GM19452 (cell line): ENCODE measurements at regions not wholly inside any gene's neighbourhood (a gene's known extent, or its start where the extent isn't known, plus 50 kb on each side); places are given as distances from the start of the nearest gene placed in this dataset.

Experiments
- ATAC-seq: cut with Tn5 transposase; IDR thresholded peaks from one replicate; pipeline ENCODE4 v1.9.1; 2021; ENCODE audit not compliant: unreplicated experiment

- no peak for ATAC-seq
Measured at GRCh38 chr4:58935332-58935731, 1825.1 kb upstream of the IGFBP7 start.

- ATAC-seq, result no peak
Measured at GRCh38 chr4:58936436-58936835, 1826.3 kb upstream of the IGFBP7 start.

GRCh38 chr4:58940167-58940566, 1830.0 kb upstream of the IGFBP7 start:
- no peak for ATAC-seq

GRCh38 chr4:58941286-58941685, 1831.1 kb upstream of the IGFBP7 start:
- no peak for ATAC-seq

GRCh38 chr4:58953575-58953974, 1843.4 kb upstream of the IGFBP7 start:
- no peak for ATAC-seq

- ATAC-seq, result no peak
Measured at GRCh38 chr4:58957711-58958110, 1847.5 kb upstream of the IGFBP7 start.

GRCh38 chr4:58961283-58961682, 1851.1 kb upstream of the IGFBP7 start:
- no peak for ATAC-seq

GRCh38 chr4:58961925-58962324, 1851.7 kb upstream of the IGFBP7 start:
- no peak for ATAC-seq

- ATAC-seq, result no peak
Measured at GRCh38 chr4:58962424-58962823, 1852.2 kb upstream of the IGFBP7 start.

- no peak for ATAC-seq
Measured at GRCh38 chr4:58981828-58982227, 1871.6 kb upstream of the IGFBP7 start.

GRCh38 chr4:58983887-58984286, 1873.7 kb upstream of the IGFBP7 start:
- ATAC-seq, result no peak

GRCh38 chr4:59002148-59002547, 1892.0 kb upstream of the IGFBP7 start:
- no peak for ATAC-seq

GRCh38 chr4:59024257-59024656, 1914.1 kb upstream of the IGFBP7 start:
- no peak for ATAC-seq

- ATAC-seq, result no peak
Measured at GRCh38 chr4:59037812-59038211, 1927.6 kb upstream of the IGFBP7 start.

GRCh38 chr4:59039046-59039445, 1928.9 kb upstream of the IGFBP7 start:
- ATAC-seq, result no peak

GRCh38 chr4:59044286-59044900, 1934.2 kb upstream of the IGFBP7 start:
- ATAC-seq, result no peak

GRCh38 chr4:59054086-59054485, 1943.9 kb upstream of the IGFBP7 start:
- ATAC-seq, result no peak

- ATAC-seq, result no peak
Measured at GRCh38 chr4:59057804-59058203, 1947.6 kb upstream of the IGFBP7 start.

GRCh38 chr4:59058543-59058942, 1948.4 kb upstream of the IGFBP7 start:
- ATAC-seq, result no peak

- ATAC-seq, result no peak
Measured at GRCh38 chr4:59060002-59060846, 1950.0 kb upstream of the IGFBP7 start.

- ATAC-seq, result no peak
Measured at GRCh38 chr4:59060895-59061294, 1950.7 kb upstream of the IGFBP7 start.

- ATAC-seq, result no peak
Measured at GRCh38 chr4:59063015-59063720, 1953.0 kb upstream of the IGFBP7 start.
